DND-41 (cell line): ENCODE measurements at regions not wholly inside any gene's neighbourhood (a gene's known extent, or its start where the extent isn't known, plus 50 kb on each side); places are given as distances from the start of the nearest gene placed in this dataset.

Experiments used
- ATAC-seq: fragments of 200-7000 bp; cut with Tn5 transposase; 3 replicates; pipeline ENCODE4 v1.9.1; 2021; ENCODE audit warnings: low read depth; ENCODE audit not compliant: insufficient read depth
- DNase-seq: peaks from one replicate; pipeline ENCODE4 v3.0.0-alpha.2; 2020
- H2AFZ ChIP-seq: 2 replicates; pipeline ENCODE4 v1.6.0; 2012; ENCODE audit warnings: low read depth, low read length
- H3K27ac ChIP-seq: 2 replicates; pipeline ENCODE4 v1.5.1; 2012; ENCODE audit warnings: low read length, inconsistent platforms
- H3K27me3 ChIP-seq: fragments of 200-600 bp; sonication (generic); 2 replicates; pipeline ENCODE4 v1.6.0; 2012; ENCODE audit warnings: low read length, mild to moderate bottlenecking, inconsistent platforms; ENCODE audit not compliant: insufficient read depth, poor library complexity
- H3K36me3 ChIP-seq: 2 replicates; pipeline ENCODE4 v1.5.1; 2012; ENCODE audit warnings: low read length, inconsistent platforms; ENCODE audit not compliant: insufficient read depth
- H3K4me1 ChIP-seq: 2 replicates; pipeline ENCODE4 v1.5.1; 2012; ENCODE audit warnings: mild to moderate bottlenecking, low read length; ENCODE audit not compliant: insufficient read depth
- H3K4me2 ChIP-seq: 2 replicates; pipeline ENCODE4 v1.6.0; 2012; ENCODE audit warnings: mild to moderate bottlenecking, moderate library complexity, low read length, inconsistent platforms; ENCODE audit not compliant: insufficient read depth
- H3K4me3 ChIP-seq, 2 experiments: fragments of 200-600 bp in 1 of 2; shearing (Covaris generic) in 1 of 2; 2 replicates each; pipeline ENCODE4 v1.5.1; 2012 to 2016; ENCODE audit warnings: inconsistent platforms in 2 of 2, low read length in 2 of 2, mild to moderate bottlenecking in 2 of 2, low read depth in 1 of 2, moderate library complexity in 1 of 2
- H3K79me2 ChIP-seq: 2 replicates; pipeline ENCODE4 v1.6.0; 2012; ENCODE audit warnings: low read length, inconsistent platforms; ENCODE audit not compliant: insufficient read depth
- H3K9ac ChIP-seq: 2 replicates; pipeline ENCODE4 v1.6.0; 2012; ENCODE audit warnings: low read depth, mild to moderate bottlenecking, inconsistent platforms, low read length, moderate library complexity
- H3K9me3 ChIP-seq: 2 replicates; pipeline ENCODE4 v1.5.1; 2012; ENCODE audit warnings: low read length, moderate library complexity, mild to moderate bottlenecking, inconsistent platforms; ENCODE audit not compliant: insufficient read depth, severe bottlenecking
- H4K20me1 ChIP-seq: 2 replicates; pipeline ENCODE4 v1.6.0; 2012; ENCODE audit warnings: low read length; ENCODE audit not compliant: insufficient read depth
- EZH2 ChIP-seq: IDR thresholded peaks from 3 replicates; pipeline ENCODE4 v1.6.1; 2012; ENCODE audit warnings: borderline replicate concordance, low read depth, mild to moderate bottlenecking, moderate library complexity, low read length, inconsistent platforms; ENCODE audit not compliant: severe bottlenecking
- TF ChIP-seq, protein P1 (sequence below): IDR thresholded peaks from 2 replicates; pipeline ENCODE4 v1.5.1; 2012; ENCODE audit warnings: borderline replicate concordance, low read length, moderate library complexity, mild to moderate bottlenecking; ENCODE audit not compliant: poor library complexity, severe bottlenecking; ENCODE audit errors: extremely low read depth

DNA sequence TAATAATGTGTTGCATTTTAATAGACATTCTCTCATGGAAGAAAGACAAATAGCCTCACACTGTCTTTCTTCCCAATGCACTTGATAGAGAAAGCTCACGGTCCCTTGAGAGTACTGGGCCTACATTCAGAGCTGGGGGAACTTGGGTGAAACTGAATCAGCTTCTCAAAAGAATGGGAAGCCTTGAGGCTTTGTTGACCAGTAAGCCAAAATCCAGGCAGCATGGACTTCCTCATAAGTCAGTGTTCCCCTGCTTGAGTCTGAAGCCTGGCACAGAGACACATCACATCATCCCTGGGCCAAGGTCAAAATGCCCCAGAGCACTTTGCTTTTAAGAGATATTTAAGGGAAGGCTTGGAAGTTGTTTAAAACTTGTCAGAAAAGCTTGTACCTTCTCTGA is 302.2 kb upstream of the SALL1 start:
- Histone ChIP-seq H3K9me3 (no peaks in the 10 kb centered on the region), H3K9ac (no peak overlapping the region), H3K79me2 (no peaks in the 10 kb centered on the region), H3K4me3 (no peak overlapping the region), H4K20me1 (no peaks in the 10 kb centered on the region), H3K4me1 (no peaks in the 10 kb centered on the region), H3K4me2 (no peak overlapping the region), H3K36me3 (no peaks in the 10 kb centered on the region), H3K27me3 (no peaks in the 10 kb centered on the region), H2AFZ (no peak overlapping the region), H3K27ac (no peak overlapping the region)
- TF ChIP-seq EZH2 = no peak
- TF ChIP-seq, protein P1, sequence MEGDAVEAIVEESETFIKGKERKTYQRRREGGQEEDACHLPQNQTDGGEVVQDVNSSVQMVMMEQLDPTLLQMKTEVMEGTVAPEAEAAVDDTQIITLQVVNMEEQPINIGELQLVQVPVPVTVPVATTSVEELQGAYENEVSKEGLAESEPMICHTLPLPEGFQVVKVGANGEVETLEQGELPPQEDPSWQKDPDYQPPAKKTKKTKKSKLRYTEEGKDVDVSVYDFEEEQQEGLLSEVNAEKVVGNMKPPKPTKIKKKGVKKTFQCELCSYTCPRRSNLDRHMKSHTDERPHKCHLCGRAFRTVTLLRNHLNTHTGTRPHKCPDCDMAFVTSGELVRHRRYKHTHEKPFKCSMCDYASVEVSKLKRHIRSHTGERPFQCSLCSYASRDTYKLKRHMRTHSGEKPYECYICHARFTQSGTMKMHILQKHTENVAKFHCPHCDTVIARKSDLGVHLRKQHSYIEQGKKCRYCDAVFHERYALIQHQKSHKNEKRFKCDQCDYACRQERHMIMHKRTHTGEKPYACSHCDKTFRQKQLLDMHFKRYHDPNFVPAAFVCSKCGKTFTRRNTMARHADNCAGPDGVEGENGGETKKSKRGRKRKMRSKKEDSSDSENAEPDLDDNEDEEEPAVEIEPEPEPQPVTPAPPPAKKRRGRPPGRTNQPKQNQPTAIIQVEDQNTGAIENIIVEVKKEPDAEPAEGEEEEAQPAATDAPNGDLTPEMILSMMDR = no peak
- ATAC-seq = no peak
- no peak for DNase-seq

DNA sequence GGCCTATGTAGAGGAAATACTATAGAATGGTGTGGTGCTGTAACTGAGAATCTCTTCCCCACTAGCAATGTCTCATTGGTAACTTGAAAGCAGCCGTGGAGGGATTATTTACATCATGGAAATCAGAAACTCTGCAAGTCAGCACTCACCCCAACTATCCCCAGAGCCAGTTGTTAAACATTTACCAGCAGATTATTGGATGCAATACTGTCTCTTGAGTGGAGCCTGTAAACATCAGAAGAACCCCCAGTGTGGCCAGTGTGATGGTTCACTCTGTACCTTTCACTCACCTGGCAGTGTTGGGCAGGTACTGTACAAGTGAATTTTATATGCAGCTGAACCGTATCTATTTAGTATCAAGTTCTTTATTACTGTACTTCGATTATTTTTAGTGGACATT is 299.8 kb upstream of the SALL1 start:
- no peaks in the 10 kb centered on the region for H3K79me2 ChIP-seq
- no peaks in the 10 kb centered on the region for H3K36me3 ChIP-seq
- H3K9ac ChIP-seq = no peak overlapping the region
- no peak overlapping the region for H3K27ac ChIP-seq
- no peak overlapping the region for H3K4me3 ChIP-seq
- H3K27me3 ChIP-seq = no peaks in the 10 kb centered on the region
- H3K9me3 ChIP-seq = no peaks in the 10 kb centered on the region
- no peak for TF ChIP-seq EZH2
- TF ChIP-seq, protein P1 = no peak
- H3K4me2 ChIP-seq = no peak overlapping the region
- no peaks in the 10 kb centered on the region for H3K4me1 ChIP-seq
- no peaks in the 10 kb centered on the region for H4K20me1 ChIP-seq
- DNase-seq = no peak
- H2AFZ ChIP-seq = no peak overlapping the region
- no peak for ATAC-seq

GRCh38 chr16:51450376-51450775 is 299.3 kb upstream of the SALL1 start:
- Histone ChIP-seq H3K36me3 (no peaks in the 10 kb centered on the region), H3K27me3 (no peaks in the 10 kb centered on the region), H3K9me3 (no peaks in the 10 kb centered on the region), H3K4me3 (no peak overlapping the region), H4K20me1 (no peaks in the 10 kb centered on the region), H3K4me2 (no peak overlapping the region), H3K27ac (no peak overlapping the region), H3K79me2 (no peaks in the 10 kb centered on the region), H2AFZ (no peak overlapping the region), H3K9ac (no peak overlapping the region), H3K4me1 (no peaks in the 10 kb centered on the region)
- ATAC-seq (no peak), DNase-seq (no peak)
- TF ChIP-seq EZH2 = no peak
- TF ChIP-seq, protein P1 = no peak

DNA sequence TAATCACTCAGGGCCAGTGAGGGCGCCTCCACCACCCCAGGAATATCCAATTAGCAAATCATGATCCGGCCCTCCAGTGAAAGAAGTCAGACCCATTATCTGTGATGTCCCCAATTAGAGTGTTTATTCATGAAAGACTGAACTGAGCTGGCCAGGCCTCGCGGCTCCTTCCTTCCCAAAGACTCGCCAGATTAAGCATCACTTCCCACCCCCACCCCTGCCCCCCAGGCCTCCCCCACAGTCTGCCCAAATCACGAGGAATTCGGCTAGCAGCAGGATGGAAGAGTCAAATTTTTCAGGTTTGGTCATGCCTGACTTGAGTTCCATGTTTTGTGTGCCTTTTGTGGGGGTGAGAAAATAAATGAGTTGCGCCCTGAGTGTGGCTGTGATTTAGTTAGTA is 298.4 kb upstream of the SALL1 start:
- no peaks in the 10 kb centered on the region for H4K20me1 ChIP-seq
- no peaks in the 10 kb centered on the region for H3K27me3 ChIP-seq
- no peak for DNase-seq
- H3K4me3 ChIP-seq = no peak overlapping the region
- H2AFZ ChIP-seq = no peak overlapping the region
- TF ChIP-seq, protein P1 = no peak
- TF ChIP-seq EZH2 = no peak
- H3K9ac ChIP-seq = no peak overlapping the region
- no peaks in the 10 kb centered on the region for H3K36me3 ChIP-seq
- H3K9me3 ChIP-seq = no peaks in the 10 kb centered on the region
- no peak overlapping the region for H3K4me2 ChIP-seq
- H3K79me2 ChIP-seq = no peaks in the 10 kb centered on the region
- H3K4me1 ChIP-seq = no peaks in the 10 kb centered on the region
- ATAC-seq = no peak
- H3K27ac ChIP-seq = no peak overlapping the region
